ENCODE measurements at regions not wholly inside any gene's neighbourhood (a gene's known extent, or its start where the extent isn't known, plus 50 kb on each side); places are given as distances from the start of the nearest gene placed in this dataset.

DNA sequence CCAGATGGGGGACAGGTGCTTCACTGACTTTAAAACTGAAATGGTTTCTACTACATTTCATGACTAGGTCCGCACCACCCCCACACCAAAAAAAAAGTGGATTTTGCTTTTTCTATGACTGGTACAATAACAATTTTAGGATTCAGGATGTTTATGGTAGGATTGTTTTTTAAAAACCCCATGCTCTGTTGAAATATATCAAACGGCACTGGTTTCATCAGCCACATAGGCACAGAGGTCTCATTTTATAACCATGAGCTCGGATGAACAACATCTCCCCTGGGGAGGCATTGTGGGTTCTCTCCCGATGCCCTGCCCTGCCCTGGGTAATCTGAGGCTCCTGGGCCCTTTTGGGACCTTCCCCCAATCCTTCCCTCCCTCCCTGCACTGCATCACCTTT lies 202.7 kb upstream of the KBTBD8 start:
- POLR2A ChIA-PET, result no interaction called here
- Histone ChIP-seq H3K27ac (ENCODE audit: extremely low read depth, low read depth, low read length) (no peak overlapping the region), H3K4me1 (ENCODE audit: control insufficient read depth, insufficient read depth, low read length) (no peaks in the 10 kb centered on the region), H3K36me3 (ENCODE audit: control insufficient read depth in 2 of 2, insufficient read depth in 1 of 2, low read length in 2 of 2) (no peaks in the 10 kb centered on the region), H3K4me3 (ENCODE audit: low read depth, low read length) (no peak overlapping the region), H3K9me3 (ENCODE audit: control insufficient read depth, insufficient read depth, low read depth, low read length) (no peaks in the 10 kb centered on the region)
- CTCF ChIA-PET, result no interaction called here
- TF ChIP-seq, protein P1, sequence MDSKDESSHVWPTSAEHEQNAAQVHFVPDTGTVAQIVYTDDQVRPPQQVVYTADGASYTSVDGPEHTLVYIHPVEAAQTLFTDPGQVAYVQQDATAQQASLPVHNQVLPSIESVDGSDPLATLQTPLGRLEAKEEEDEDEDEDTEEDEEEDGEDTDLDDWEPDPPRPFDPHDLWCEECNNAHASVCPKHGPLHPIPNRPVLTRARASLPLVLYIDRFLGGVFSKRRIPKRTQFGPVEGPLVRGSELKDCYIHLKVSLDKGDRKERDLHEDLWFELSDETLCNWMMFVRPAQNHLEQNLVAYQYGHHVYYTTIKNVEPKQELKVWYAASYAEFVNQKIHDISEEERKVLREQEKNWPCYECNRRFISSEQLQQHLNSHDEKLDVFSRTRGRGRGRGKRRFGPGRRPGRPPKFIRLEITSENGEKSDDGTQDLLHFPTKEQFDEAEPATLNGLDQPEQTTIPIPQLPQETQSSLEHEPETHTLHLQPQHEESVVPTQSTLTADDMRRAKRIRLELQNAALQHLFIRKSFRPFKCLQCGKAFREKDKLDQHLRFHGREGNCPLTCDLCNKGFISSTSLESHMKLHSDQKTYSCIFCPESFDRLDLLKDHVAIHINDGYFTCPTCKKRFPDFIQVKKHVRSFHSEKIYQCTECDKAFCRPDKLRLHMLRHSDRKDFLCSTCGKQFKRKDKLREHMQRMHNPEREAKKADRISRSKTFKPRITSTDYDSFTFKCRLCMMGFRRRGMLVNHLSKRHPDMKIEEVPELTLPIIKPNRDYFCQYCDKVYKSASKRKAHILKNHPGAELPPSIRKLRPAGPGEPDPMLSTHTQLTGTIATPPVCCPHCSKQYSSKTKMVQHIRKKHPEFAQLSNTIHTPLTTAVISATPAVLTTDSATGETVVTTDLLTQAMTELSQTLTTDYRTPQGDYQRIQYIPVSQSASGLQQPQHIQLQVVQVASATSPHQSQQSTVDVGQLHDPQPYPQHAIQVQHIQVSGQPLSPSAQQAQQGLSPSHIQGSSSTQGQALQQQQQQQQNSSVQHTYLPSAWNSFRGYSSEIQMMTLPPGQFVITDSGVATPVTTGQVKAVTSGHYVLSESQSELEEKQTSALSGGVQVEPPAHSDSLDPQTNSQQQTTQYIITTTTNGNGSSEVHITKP (tag by site-specific recombination; IDR thresholded peaks at IDR 0.05), result no peak
- no peak for TF ChIP-seq HOXA7 (CRISPR knock-in tag; IDR thresholded peaks at IDR 0.05; ENCODE audit: borderline replicate concordance)
- TF ChIP-seq, protein P2, sequence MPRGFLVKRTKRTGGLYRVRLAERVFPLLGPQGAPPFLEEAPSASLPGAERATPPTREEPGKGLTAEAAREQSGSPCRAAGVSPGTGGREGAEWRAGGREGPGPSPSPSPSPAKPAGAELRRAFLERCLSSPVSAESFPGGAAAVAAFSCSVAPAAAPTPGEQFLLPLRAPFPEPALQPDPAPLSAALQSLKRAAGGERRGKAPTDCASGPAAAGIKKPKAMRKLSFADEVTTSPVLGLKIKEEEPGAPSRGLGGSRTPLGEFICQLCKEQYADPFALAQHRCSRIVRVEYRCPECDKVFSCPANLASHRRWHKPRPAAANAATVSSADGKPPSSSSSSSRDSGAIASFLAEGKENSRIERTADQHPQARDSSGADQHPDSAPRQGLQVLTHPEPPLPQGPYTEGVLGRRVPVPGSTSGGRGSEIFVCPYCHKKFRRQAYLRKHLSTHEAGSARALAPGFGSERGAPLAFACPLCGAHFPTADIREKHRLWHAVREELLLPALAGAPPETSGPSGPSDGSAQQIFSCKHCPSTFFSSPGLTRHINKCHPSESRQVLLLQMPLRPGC (tag by site-specific recombination; IDR thresholded peaks at IDR 0.05), result no peak
- TF ChIP-seq ZNF132 (tag by site-specific recombination; IDR thresholded peaks at IDR 0.05; ENCODE audit: borderline replicate concordance), result no peak
- no peak for TF ChIP-seq ZNF621 (tag by site-specific recombination; IDR thresholded peaks at IDR 0.05)
- TF ChIP-seq ZNF292 (tag by site-specific recombination; IDR thresholded peaks at IDR 0.05; ENCODE audit: borderline replicate concordance, low read depth), result no peak
- TF ChIP-seq ZNF521 (tag by site-specific recombination; IDR thresholded peaks at IDR 0.05), result no peak
- TF ChIP-seq, protein P3, sequence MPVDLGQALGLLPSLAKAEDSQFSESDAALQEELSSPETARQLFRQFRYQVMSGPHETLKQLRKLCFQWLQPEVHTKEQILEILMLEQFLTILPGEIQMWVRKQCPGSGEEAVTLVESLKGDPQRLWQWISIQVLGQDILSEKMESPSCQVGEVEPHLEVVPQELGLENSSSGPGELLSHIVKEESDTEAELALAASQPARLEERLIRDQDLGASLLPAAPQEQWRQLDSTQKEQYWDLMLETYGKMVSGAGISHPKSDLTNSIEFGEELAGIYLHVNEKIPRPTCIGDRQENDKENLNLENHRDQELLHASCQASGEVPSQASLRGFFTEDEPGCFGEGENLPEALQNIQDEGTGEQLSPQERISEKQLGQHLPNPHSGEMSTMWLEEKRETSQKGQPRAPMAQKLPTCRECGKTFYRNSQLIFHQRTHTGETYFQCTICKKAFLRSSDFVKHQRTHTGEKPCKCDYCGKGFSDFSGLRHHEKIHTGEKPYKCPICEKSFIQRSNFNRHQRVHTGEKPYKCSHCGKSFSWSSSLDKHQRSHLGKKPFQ (tag by site-specific recombination; IDR thresholded peaks at IDR 0.05), result no peak

DNA sequence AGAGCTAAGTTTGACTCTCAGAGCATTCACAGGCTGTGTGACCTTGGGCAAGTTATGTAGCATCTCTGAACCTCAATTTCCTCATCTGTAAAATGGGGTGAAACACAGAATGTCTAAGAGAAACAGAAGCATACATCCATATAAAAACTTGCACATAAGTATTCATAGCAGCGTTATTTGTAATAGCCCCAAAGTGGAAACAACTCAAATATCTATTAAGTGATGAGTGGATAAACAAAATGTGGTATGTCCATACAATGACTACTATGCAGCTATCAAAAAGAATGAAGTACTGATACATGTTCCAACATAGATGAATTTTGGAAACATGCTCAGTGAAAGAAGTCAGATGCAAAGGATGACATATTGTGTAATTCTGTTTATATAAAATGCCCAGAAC lies 201.8 kb upstream of the KBTBD8 start:
- H3K27ac ChIP-seq (ENCODE audit: extremely low read depth, low read depth, low read length), result no peak overlapping the region
- H3K9me3 ChIP-seq (ENCODE audit: control insufficient read depth, insufficient read depth, low read depth, low read length), result no peaks in the 10 kb centered on the region
- POLR2A ChIA-PET, result no interaction called here
- TF ChIP-seq ZNF146 (tag by site-specific recombination; IDR thresholded peaks at IDR 0.05) (peak; percentile 5; the same call in 1 of the 2 replicates), GLI4 (tag by site-specific recombination; IDR thresholded peaks at IDR 0.05) (no peak)
- no peaks in the 10 kb centered on the region for H3K4me1 ChIP-seq (ENCODE audit: control insufficient read depth, insufficient read depth, low read length)
- no peak overlapping the region for H3K4me3 ChIP-seq (ENCODE audit: low read depth, low read length)
- CTCF ChIA-PET, result no interaction called here
- H3K36me3 ChIP-seq (ENCODE audit: control insufficient read depth in 2 of 2, insufficient read depth in 1 of 2, low read length in 2 of 2), result no peaks in the 10 kb centered on the region

DNA sequence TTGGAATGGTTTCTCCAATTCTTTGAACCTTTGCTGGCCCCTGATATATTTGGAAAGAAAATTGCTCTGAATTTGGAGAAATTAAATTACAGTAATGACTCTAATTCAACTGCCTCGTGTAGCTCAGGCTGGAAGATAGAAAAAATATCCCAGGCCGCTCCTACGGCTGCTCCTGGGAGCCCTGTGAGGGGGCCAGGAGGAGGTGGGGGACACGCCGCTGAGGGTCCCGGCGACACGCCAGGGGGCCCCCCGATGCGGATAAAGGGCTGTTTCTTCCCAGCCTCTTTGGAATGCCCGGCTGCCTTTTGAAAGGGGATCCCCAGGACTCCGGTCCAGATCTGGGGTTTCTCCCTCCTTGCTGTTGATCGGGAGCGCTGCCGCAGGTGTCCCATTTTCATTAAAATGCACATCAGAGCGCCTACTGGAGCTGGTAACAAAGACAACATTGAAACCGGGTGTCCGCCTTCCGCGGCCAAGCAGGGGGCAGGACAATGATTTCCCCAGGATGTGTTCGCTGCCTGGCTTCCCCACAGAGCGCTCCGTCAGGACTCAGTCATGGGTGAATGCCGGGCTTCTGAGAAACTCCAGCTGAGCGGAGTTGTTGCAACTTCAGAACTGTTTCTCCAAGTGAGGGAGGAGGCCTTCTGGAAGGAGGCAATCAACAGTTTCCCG lies 200.1 kb upstream of the KBTBD8 start:
- no peaks in the 10 kb centered on the region for H3K4me1 ChIP-seq (ENCODE audit: control insufficient read depth, insufficient read depth, low read length)
- no peaks in the 10 kb centered on the region for H3K9me3 ChIP-seq (ENCODE audit: control insufficient read depth, insufficient read depth, low read depth, low read length)
- H3K4me3 ChIP-seq (ENCODE audit: low read depth, low read length), result no peak overlapping the region
- no peaks in the 10 kb centered on the region for H3K36me3 ChIP-seq (ENCODE audit: control insufficient read depth in 2 of 2, insufficient read depth in 1 of 2, low read length in 2 of 2)
- POLR2A ChIA-PET, result no interaction called here
- CTCF ChIA-PET, result interaction anchor here (1.2 kb wide), 1 partner anchor 390 kb away, joined by 3 read pairs; no protein-coding TSS in a partner anchor
- H3K27ac ChIP-seq (ENCODE audit: extremely low read depth, low read depth, low read length), result no peak overlapping the region
- no peak for TF ChIP-seq MYNN (tag by site-specific recombination; IDR thresholded peaks at IDR 0.05; ENCODE audit: borderline replicate concordance)
- no peak for TF ChIP-seq ZNF214 (tag by site-specific recombination; IDR thresholded peaks at IDR 0.05; ENCODE audit: borderline replicate concordance)
- TF ChIP-seq, protein P4, sequence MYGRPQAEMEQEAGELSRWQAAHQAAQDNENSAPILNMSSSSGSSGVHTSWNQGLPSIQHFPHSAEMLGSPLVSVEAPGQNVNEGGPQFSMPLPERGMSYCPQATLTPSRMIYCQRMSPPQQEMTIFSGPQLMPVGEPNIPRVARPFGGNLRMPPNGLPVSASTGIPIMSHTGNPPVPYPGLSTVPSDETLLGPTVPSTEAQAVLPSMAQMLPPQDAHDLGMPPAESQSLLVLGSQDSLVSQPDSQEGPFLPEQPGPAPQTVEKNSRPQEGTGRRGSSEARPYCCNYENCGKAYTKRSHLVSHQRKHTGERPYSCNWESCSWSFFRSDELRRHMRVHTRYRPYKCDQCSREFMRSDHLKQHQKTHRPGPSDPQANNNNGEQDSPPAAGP (tag by site-specific recombination; IDR thresholded peaks at IDR 0.05), result no peak
- TF ChIP-seq ZNF202 (tag by site-specific recombination; IDR thresholded peaks at IDR 0.05; ENCODE audit: borderline replicate concordance), result no peak
- TF ChIP-seq KLF1 (tag by site-specific recombination; IDR thresholded peaks at IDR 0.05), result no peak
- no peak for TF ChIP-seq ZNF341 (tag by site-specific recombination; IDR thresholded peaks at IDR 0.05; ENCODE audit: low read depth)
- TF ChIP-seq ZSCAN16 (tag by site-specific recombination; IDR thresholded peaks at IDR 0.05), result no peak
- TF ChIP-seq GFI1B (tag by site-specific recombination; IDR thresholded peaks at IDR 0.05), result no peak
- TF ChIP-seq ZNF174 (tag by site-specific recombination; IDR thresholded peaks at IDR 0.05), result no peak
- TF ChIP-seq ZNF530 (tag by site-specific recombination; IDR thresholded peaks at IDR 0.05; ENCODE audit: low read depth), result no peak
- no peak for TF ChIP-seq SCRT2 (tag by site-specific recombination; IDR thresholded peaks at IDR 0.05)
- TF ChIP-seq, protein P5, sequence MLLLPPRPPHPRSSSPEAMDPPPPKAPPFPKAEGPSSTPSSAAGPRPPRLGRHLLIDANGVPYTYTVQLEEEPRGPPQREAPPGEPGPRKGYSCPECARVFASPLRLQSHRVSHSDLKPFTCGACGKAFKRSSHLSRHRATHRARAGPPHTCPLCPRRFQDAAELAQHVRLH (tag by site-specific recombination; IDR thresholded peaks at IDR 0.05), result no peak

Measured in HEK293 (cell line).